HG03378 (cell line): ENCODE measurements at regions not wholly inside any gene's neighbourhood (a gene's known extent, or its start where the extent isn't known, plus 50 kb on each side); places are given as distances from the start of the nearest gene placed in this dataset.

Experiments used
- ATAC-seq: cut with Tn5 transposase; IDR thresholded peaks from one replicate; pipeline ENCODE4 v1.9.1; 2021; ENCODE audit warnings: mild to moderate bottlenecking, moderate library complexity; ENCODE audit not compliant: unreplicated experiment

- ATAC-seq = no peak
These were observed 253.8 kb upstream of the E2F7 start for GRCh38 chr12:77319166-77319565.

- no peak for ATAC-seq
These were observed 250.0 kb upstream of the E2F7 start for GRCh38 chr12:77315407-77315806.

GRCh38 chr12:77314378-77315052 is 249.1 kb upstream of the E2F7 start:
- no peak for ATAC-seq

- no peak for ATAC-seq
These were observed 242.7 kb upstream of the E2F7 start for GRCh38 chr12:77308056-77308455.

- ATAC-seq = no peak
These were observed 235.4 kb upstream of the E2F7 start for GRCh38 chr12:77300811-77301210.

- no peak for ATAC-seq
These were observed 234.7 kb upstream of the E2F7 start for GRCh38 chr12:77299910-77300669.

GRCh38 chr12:77299001-77299400 is 233.6 kb upstream of the E2F7 start:
- no peak for ATAC-seq

GRCh38 chr12:77294016-77294415 is 228.6 kb upstream of the E2F7 start:
- no peak for ATAC-seq

- ATAC-seq = no peak
These were observed 209.6 kb upstream of the E2F7 start for GRCh38 chr12:77274926-77275325.

- ATAC-seq = no peak
These were observed 208.5 kb upstream of the E2F7 start for GRCh38 chr12:77273898-77274297.

GRCh38 chr12:77256956-77257355 is 191.6 kb upstream of the E2F7 start:
- ATAC-seq = no peak

- no peak for ATAC-seq
These were observed 188.0 kb upstream of the E2F7 start for GRCh38 chr12:77253321-77253720.

- no peak for ATAC-seq
These were observed 186.4 kb upstream of the E2F7 start for GRCh38 chr12:77251799-77252198.

- ATAC-seq = no peak
These were observed 184.5 kb upstream of the E2F7 start for GRCh38 chr12:77249892-77250291.

GRCh38 chr12:77248036-77248435 is 182.7 kb upstream of the E2F7 start:
- no peak for ATAC-seq

GRCh38 chr12:77247542-77247941 is 182.2 kb upstream of the E2F7 start:
- no peak for ATAC-seq

GRCh38 chr12:77243345-77243744 is 178.0 kb upstream of the E2F7 start:
- ATAC-seq = no peak

- ATAC-seq = no peak
These were observed 174.2 kb upstream of the E2F7 start for GRCh38 chr12:77239617-77240016.

- no peak for ATAC-seq
These were observed 173.0 kb upstream of the E2F7 start for GRCh38 chr12:77238335-77238734.

GRCh38 chr12:77237896-77238295 is 172.5 kb upstream of the E2F7 start:
- ATAC-seq = no peak

- no peak for ATAC-seq
These were observed 170.7 kb upstream of the E2F7 start for GRCh38 chr12:77236066-77236465.

GRCh38 chr12:77232045-77232444 is 166.7 kb upstream of the E2F7 start:
- no peak for ATAC-seq

GRCh38 chr12:77231501-77231918 is 166.1 kb upstream of the E2F7 start:
- no peak for ATAC-seq
